SK-N-SH treated with all-trans-retinoic acid at 6 μM for 48 hours (cell line): ENCODE measurements at regions not wholly inside any gene's neighbourhood (a gene's known extent, or its start where the extent isn't known, plus 50 kb on each side); places are given as distances from the start of the nearest gene placed in this dataset.

Source experiments
- ZC3H10 ChIP-seq: fragments of 250-450 bp; sonication (Bioruptor Pico); IDR thresholded peaks from 2 replicates; pipeline ENCODE4 v1.5.1; 2021; ENCODE audit warnings: mild to moderate bottlenecking, moderate library complexity
- ZFP30 ChIP-seq: fragments of 450-650 bp; formaldehyde crosslinking; IDR thresholded peaks from 2 replicates; pipeline ENCODE4 v1.5.0; 2022; ENCODE audit warnings: mild to moderate bottlenecking, moderate library complexity

DNA sequence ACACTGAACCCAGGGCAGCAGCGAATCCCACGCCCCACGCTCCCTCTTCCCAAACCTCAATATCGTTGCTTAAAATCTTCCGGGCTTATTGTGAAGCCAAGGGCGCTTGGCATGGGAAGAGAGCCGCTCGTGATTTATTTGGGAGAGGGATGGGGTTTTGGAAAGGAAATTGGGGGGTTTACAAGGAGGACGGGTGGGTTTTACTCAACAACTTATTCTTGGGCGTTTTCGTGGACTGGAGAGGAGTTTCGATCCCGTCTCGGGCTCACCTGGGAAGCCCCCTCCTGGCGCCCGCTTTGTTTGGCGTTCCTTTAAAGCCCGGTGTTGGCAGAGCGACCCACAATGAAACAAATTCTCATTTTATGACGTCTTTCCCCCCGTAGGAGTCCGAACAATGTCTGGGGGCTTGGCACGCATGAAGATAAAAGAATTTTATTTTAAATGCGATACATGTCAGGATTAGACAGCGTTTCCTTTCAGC lies 135.3 kb downstream of the INSIG2 start:
- TF ChIP-seq ZC3H10 (CRISPR knock-in tag) (no peak), ZFP30 (CRISPR knock-in tag) (no peak)
